Ectodermal cell (in vitro differentiated cells): ENCODE measurements at regions not wholly inside any gene's neighbourhood (a gene's known extent, or its start where the extent isn't known, plus 50 kb on each side); places are given as distances from the start of the nearest gene placed in this dataset.

Source experiments
- H3K27ac ChIP-seq: 2 replicates; pipeline ENCODE4 v1.7.0; 2013; ENCODE audit warnings: mild to moderate bottlenecking, low read depth, low read length; ENCODE audit not compliant: insufficient read depth, poor library complexity, severe bottlenecking
- H3K27me3 ChIP-seq: 2 replicates; pipeline ENCODE4 v1.7.0; 2013; ENCODE audit warnings: mild to moderate bottlenecking, low read length; ENCODE audit not compliant: insufficient read depth, control insufficient read depth, poor library complexity, severe bottlenecking
- H3K36me3 ChIP-seq: one replicate; pipeline ENCODE4 v1.7.0; 2013; ENCODE audit warnings: low read length; ENCODE audit not compliant: control insufficient read depth, insufficient read depth
- H3K4me1 ChIP-seq: one replicate; pipeline ENCODE4 v1.7.0; 2013; ENCODE audit warnings: low read length; ENCODE audit not compliant: control insufficient read depth, insufficient read depth
- H3K4me3 ChIP-seq: 2 replicates; pipeline ENCODE4 v1.7.0; 2013; ENCODE audit warnings: low read depth, low read length, control low read depth; ENCODE audit not compliant: insufficient read depth
- H3K9me3 ChIP-seq: 2 replicates; pipeline ENCODE4 v1.7.0; 2013; ENCODE audit warnings: mild to moderate bottlenecking, low read length, moderate library complexity; ENCODE audit not compliant: control insufficient read depth
- WGBS, 2 experiments: methylation state at CpG; one replicate each; pipeline ENCODE4 v1.1.7; 2013; ENCODE audit warnings: missing lambda C conversion rate in 2 of 2; 5-methylcytosine and 5-hydroxymethylcytosine counted together

DNA sequence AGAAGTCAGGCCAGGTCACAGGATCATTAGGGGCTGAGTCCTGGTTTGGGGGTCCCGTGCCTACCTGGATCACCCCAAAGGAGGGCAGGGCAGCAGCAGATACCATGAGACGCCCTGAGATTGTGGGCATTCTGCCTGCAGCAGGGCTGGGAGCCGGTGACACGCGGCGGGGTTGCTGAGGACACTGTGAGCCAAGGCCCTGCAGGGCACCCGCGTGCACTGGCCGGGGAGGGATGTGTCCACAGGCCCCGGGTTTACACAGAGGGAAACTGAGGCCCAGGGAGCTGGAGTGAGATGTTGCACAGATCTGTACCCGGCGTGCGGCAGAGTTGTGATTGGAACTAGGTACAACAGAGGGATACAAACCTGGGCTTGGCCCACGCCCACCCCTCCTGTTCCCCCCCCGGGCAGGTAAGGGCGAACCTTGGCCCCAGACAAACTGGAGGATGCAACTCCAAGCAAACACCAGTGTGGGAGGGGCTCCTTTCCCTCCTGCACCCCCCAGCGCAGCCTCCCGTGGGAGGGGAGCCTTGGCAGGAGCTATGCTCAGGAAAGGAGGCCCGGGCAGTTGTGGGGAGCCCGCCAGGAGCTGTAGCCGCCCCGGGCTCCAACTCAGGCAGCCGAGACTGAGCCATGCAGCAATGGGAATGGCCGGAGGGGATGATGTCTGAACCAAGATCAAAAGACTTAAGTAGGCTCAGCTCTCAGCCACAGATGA is 91.3 kb downstream of the ENGASE start:
- no peak overlapping the region for H3K4me3 ChIP-seq
- H3K27ac ChIP-seq: no peak overlapping the region
- H3K9me3 ChIP-seq: no peaks in the 10 kb centered on the region
- H3K27me3 ChIP-seq: no peaks in the 10 kb centered on the region
- no peaks in the 10 kb centered on the region for H3K36me3 ChIP-seq
- WGBS, 2 experiments: 88 to 89% methylated on average over 24 of the region's 24 CpGs
- H3K4me1 ChIP-seq: no peaks in the 10 kb centered on the region

DNA sequence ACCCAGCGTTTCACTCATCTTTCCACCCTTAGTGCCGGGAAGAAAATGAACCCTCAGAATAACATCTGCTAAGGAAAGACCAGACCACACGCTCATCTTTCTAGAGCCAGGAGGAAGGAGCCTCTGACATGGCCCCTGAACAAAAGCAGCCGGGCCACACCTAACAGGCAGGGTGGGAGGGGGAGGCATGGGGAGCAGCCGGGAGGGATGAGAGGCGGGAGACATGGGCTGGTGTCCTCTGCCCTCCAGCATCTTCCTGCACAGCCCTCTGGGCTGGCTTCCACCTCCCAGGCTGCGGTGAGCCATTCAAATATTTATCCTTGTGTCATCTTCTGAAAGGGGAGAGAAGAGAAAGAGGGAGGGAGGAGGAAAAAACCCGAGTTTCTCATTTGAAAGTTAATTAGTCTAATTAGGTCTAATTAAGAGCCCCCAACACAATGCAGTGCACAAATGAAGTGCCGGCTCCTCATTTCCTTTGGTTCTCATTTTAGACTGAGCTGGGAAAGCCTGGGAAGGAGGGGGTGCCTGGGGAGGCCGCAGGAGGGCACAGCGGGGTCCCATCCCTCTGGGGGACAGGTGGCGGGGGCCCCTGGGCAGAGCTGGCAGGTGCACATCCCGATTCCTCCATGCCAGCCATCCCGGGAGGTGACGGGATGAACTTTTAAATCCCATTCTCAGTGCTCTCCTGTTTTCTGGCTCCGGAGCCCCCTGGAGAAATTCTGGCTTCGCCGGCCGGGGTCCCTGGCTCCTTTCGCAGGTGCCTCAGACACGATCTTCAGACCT is 90.5 kb downstream of the ENGASE start:
- Histone ChIP-seq H3K36me3 (no peaks in the 10 kb centered on the region), H3K27me3 (no peaks in the 10 kb centered on the region), H3K4me3 (no peak overlapping the region), H3K9me3 (no peaks in the 10 kb centered on the region), H3K27ac (no peak overlapping the region), H3K4me1 (no peaks in the 10 kb centered on the region)
- 74 to 77% methylated on average over 21 of the region's 21 CpGs for WGBS, 2 experiments

DNA sequence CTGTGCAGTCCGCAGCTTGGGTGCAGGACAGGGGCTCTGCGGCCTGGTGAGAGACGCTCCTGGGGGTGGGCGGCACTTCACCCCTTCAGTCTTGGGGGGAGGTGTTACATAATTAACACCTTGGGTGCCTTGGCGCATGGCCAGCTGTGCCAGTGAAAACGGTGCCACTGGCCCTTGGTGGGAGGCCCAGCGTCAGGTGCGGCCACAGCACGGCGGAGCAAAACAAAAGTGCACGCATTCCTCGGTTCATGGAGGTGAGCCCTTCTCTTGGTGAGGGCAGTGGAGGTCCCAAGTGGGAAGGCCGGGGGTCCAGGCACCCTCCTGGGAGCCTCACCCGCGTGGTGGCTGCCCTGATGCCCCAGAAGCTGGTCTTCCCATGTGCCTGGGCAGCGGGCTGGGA is 89.8 kb downstream of the ENGASE start:
- Histone ChIP-seq H3K9me3 (no peaks in the 10 kb centered on the region), H3K4me1 (no peaks in the 10 kb centered on the region), H3K4me3 (no peak overlapping the region), H3K27ac (no peak overlapping the region), H3K27me3 (no peaks in the 10 kb centered on the region), H3K36me3 (no peaks in the 10 kb centered on the region)
- WGBS, 2 experiments: 94% methylated on average over 16 of the region's 16 CpGs

DNA sequence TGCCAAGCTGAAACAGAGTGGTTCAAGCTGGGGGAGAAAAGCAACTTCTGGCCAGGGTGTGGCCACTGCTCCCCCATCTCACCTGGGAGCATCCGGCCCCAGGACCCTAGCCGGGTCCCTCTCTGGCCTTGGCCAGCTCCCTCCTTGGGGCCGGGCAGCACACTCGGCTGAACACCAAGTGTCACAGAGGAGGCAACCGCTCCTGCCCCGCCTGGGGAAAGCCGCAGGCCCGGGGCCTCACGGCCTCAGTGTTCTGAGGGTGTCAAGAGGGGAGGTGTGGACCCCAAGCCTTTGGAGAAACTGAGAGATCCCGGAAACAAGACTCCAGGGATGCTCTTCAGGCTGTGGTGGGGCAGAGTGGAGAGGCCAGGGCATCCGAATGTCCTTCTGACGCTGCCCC is 88.4 kb downstream of the ENGASE start:
- Histone ChIP-seq H3K36me3 (no peaks in the 10 kb centered on the region), H3K4me3 (no peak overlapping the region), H3K4me1 (no peaks in the 10 kb centered on the region), H3K27me3 (no peaks in the 10 kb centered on the region), H3K9me3 (no peaks in the 10 kb centered on the region), H3K27ac (no peak overlapping the region)
- 77 to 79% methylated on average over 12 of the region's 12 CpGs for whole genome bisulfite sequencing, 2 experiments

- 89% methylated on average over 26 of the region's 26 CpGs for WGBS, 2 experiments
- Histone ChIP-seq H3K27ac (no peak overlapping the region), H3K27me3 (no peaks in the 10 kb centered on the region), H3K9me3 (no peaks in the 10 kb centered on the region), H3K36me3 (no peaks in the 10 kb centered on the region), H3K4me3 (no peak overlapping the region), H3K4me1 (no peaks in the 10 kb centered on the region)
Observed at GRCh38 chr17:79162012-79162963, 87.7 kb downstream of the ENGASE start.

GRCh38 chr17:79160980-79161636 is 86.5 kb downstream of the ENGASE start:
- H3K4me3 ChIP-seq: no peak overlapping the region
- no peaks in the 10 kb centered on the region for H3K4me1 ChIP-seq
- H3K9me3 ChIP-seq: no peaks in the 10 kb centered on the region
- H3K36me3 ChIP-seq: no peaks in the 10 kb centered on the region
- 91 to 92% methylated on average over 14 of the region's 14 CpGs for WGBS, 2 experiments
- H3K27ac ChIP-seq: no peak overlapping the region
- H3K27me3 ChIP-seq: no peaks in the 10 kb centered on the region

DNA sequence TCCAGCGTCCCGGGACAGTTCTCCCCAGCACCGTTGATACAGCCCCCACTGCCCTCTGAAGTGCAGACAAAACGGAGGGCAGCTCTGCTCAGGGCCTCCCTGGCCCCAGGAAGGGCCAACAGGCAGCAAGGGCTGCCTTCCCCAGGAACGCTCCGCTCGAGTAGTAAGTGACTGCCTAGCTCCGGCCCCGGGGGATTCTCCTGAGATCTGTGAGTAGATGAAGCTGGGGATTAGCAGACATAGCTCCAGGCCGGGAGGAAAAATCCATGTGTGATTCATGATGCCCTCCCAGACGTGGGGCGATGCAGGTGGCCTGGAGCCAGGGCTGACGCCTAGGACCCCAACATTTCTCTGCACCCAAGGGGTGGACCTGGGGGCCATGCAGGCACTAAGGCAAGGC is 85.3 kb downstream of the ENGASE start:
- Histone ChIP-seq H3K27me3 (no peaks in the 10 kb centered on the region), H3K4me3 (no peak overlapping the region), H3K36me3 (no peaks in the 10 kb centered on the region), H3K4me1 (no peaks in the 10 kb centered on the region), H3K27ac (no peak overlapping the region), H3K9me3 (no peaks in the 10 kb centered on the region)
- WGBS, 2 experiments: 81 to 86% methylated on average over 13 of the region's 13 CpGs

DNA sequence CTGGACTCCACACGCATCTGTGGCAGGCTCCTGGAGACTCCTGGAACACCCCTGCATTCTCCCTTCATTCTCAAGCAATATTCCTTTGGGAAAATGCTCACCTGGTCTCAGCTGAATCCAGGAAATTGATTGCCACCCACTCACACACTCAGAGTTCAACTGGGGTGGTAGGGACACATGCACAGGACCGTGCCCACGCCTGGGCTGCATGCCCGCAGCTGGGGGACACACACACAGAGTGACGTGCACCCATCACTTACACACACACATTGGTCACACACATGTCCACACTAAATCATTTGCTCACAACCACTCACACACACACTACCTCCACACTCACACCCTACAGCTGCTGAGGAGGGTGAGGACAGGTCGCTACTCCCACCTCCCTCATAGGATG is 84.8 kb downstream of the ENGASE start:
- H3K4me1 ChIP-seq: no peaks in the 10 kb centered on the region
- H3K27me3 ChIP-seq: no peaks in the 10 kb centered on the region
- H3K36me3 ChIP-seq: no peaks in the 10 kb centered on the region
- H3K4me3 ChIP-seq: no peak overlapping the region
- 94 to 95% methylated on average over 6 of the region's 6 CpGs for WGBS, 2 experiments
- H3K9me3 ChIP-seq: no peaks in the 10 kb centered on the region
- no peak overlapping the region for H3K27ac ChIP-seq

- WGBS, 2 experiments: 88 to 91% methylated on average over 19 of the region's 19 CpGs
- H3K9me3 ChIP-seq: no peaks in the 10 kb centered on the region
Observed at GRCh38 chr17:79156463-79157095, 82.0 kb downstream of the ENGASE start.

More at GRCh38 chr17:79156463-79157095, 82.0 kb downstream of the ENGASE start:
- Histone ChIP-seq H3K36me3 (no peaks in the 10 kb centered on the region), H3K4me3 (no peak overlapping the region), H3K27me3 (no peaks in the 10 kb centered on the region), H3K4me1 (peaks cover 13% of the 10 kb centered on the region), H3K27ac (no peak overlapping the region)
